ENCODE measurements at regions not wholly inside any gene's neighbourhood (a gene's known extent, or its start where the extent isn't known, plus 50 kb on each side); places are given as distances from the start of the nearest gene placed in this dataset.
A peak's percentile ranks its signal among the peaks of the same experiment; 100 is the strongest.

GRCh38 chr2:115303-115702 is 69.0 kb upstream of the FAM110C start:
- TF ChIP-seq CTCF (conservative IDR thresholded peaks at IDR 0.05; ENCODE audit: low read depth, low read length) (peak; percentile 40; the same call in 1 of the 2 replicates), EZH2 (IDR thresholded peaks at IDR 0.05; ENCODE audit: borderline replicate concordance, low read depth, low read length, poor library complexity, severe bottlenecking) (no peak)

Measured in A673 (cell line).